Stimulated activated CD8-positive, alpha-beta memory T cell treated with anti-CD3 and anti-CD28 coated beads, Interleukin-15, amount 100 ng/mL, for 4 hours (primary cell): ENCODE measurements at regions not wholly inside any gene's neighbourhood (a gene's known extent, or its start where the extent isn't known, plus 50 kb on each side); places are given as distances from the start of the nearest gene placed in this dataset.
"Not testable (repeated sequence)": the region's sequence is repeated elsewhere in the genome, so short reads cannot be mapped to it uniquely, and the experiment has no call there.

Source experiments
- DNase-seq, 2 donors: peaks; one replicate each; pipeline ENCODE4 v3.0.0-alpha.2; 2020; ENCODE audit warnings: low read depth in 2 of 2

DNA sequence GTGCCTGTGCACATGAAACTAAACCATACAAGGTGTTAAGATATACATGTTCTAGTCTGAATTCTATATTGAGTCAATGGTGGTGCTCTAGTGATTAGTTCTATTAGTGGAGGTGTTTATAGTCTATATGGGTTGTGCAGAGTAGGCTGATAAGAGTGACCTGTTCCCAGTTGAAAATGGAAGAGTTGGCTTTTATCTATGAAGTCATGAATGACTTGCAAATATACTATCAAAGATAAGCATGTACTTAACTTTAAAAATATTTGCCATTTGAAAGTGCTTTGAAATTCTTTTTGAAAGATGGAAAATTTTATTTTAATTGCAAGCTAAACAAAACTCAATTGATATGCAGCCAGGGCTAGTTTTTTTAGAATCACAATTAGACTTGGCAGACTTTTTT, 150.6 kb upstream of the SGO1 start:
- no peak for DNase-seq

DNA sequence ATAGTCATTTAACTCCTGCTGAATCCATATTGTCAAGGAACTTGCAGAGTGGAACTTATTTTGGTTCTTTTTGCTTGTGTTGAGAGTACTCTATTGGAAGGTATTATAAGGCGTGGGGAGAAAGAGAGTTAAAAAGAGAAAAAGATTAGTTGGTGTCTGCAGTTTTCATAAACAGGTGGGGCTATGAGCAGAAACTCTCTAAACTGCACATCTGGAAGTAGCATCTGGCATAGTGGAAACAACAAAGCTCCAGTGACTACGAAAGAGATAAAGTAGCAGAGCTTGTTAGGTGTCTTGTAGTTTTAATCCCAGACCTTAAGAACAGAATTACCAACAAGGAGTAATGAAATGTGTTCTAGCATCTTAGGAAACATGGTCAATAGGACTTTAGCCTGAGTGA, 148.8 kb upstream of the SGO1 start:
- DNase-seq = no peak

DNA sequence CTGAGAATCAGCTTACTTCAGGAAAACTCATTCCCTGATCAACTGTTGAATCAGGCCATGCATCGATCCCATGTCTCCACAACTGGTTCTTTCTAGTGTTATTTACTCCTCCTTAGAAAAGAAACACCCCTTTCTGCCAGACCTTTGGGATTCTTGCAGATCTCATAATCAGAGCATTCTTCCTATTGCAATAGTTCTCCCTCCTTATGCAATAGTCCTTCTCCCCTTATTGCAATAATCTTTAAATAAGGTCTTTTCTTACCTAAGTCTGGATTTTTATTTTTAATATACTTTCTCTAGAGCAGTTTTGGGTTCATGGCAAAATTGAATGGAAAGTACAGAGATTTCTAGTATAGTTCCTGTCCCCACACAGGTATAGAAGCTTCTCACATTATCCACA, 141.9 kb upstream of the SGO1 start:
- no peak for DNase-seq

DNA sequence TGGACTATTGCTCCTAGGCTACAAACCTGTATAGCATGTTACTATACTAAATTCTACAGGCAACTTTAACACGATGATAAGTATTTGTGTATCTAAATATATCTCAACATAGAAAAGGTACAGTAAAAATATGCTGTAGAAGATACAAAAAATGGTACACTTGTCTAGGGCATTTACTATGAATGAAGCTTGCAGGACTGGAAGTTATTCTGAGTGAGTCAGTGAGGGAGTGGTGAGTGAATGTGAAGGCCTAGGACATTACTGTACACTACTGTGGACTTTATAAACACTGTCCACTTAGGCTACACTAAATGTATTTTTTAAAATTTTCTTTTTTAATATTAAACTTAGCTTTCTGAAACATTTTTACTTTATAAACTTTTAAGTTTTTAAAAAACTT, 140.5 kb upstream of the SGO1 start:
- DNase-seq = no peak

DNA sequence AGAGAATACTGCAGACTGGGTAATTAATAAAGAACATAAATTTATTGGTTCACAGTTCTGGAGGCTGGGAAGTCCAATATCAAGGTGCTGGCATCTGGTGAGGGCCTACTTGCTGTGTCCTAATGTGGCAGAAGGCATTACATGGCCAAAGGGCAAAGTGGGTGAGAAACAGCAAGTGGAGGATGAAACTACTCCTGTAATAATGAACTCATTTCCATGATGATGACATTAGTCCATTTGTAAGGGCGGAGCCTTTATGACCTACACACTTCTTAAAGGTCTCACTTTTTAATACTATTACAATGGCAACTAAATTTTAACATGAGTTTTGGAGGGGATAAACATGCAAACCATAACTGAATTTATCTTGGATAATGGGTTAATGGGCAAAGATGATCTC, 139.6 kb upstream of the SGO1 start:
- DNase-seq = no peak

DNA sequence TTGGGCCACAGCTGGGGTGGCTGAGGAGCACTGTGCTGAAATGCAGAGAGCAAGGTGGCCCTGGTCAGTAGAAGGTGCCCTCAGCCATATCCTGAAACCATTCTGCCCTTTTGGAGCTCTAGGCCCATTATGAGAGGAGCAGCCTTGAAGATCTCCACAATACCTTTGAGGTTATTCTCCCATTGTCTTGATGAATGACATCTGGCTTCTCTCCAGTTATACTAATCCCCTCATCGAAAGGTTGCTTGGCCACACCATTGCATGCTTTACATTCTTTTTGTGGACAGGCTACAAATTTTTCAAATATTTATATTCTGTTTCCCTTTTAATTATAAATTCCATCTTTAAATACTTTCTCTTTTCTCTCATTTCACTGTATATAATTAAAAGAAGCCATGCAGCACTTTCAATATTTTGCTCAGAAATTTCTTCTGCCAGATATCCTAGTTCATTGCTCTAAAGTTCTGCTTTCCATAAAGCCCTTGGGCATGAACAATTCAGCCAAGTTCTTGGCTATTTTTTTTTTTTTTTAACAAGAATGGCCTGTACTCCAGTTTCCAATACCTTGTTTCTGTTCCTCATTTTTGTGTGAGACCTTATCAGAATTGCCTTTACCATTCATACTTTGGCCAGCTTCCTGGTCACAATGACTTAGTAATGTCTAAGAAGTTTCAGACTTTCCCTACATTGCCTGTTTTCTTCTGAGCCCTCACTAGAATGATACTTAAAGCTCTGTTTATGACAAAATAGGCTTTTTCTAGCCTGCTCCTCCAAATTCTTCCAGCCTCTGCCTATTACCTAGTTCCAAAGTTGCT, 138.9 kb upstream of the SGO1 start:
- no peak for DNase-seq

DNA sequence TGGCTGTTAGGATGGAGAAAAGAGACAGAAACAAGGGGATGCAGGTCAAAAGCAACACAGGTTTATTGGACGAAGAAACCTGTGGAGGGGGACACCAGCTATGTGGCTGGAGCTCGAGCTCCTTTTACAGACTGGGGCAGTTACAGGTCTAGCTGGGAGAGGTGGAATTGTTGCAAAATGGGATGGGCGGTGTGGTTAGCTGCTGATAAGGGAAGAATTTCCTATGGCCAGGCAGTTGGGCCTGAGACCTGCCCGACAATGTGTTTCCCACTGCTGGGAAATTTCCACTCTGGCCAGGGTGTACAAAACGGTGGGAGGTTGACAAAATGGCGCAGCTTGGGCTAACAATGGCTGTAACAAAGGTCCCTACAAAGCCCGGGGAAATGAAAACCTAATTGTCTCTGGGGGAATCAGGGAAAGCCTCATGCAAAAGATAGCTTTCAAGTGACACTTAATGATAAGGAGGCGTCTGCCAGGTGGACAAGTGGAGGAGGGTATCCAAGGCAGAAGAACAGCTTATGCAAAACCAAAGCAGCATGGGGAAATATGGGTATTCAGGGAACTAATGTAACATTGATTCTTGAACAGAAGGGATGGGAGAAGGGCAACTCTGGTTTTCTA, 137.4 kb upstream of the SGO1 start:
- DNase-seq = no peak

DNA sequence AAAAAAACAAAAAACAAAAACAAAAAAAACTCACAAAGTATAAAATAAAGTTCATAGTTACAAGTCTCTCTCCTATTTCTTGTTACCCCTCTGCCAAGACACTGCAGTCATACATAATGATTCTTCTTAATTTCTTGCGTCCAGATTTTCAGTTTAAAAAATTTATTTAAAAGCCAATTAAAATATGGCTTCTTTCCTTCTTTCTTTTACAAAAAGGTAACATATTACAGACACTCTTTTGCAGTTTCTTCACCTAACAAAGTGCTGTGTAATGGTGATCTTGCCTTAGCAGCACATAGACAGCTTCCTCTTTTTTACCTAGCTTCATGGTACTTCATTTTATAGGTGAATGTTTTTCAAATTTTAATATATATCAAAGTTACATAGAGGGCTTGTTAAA, 136.1 kb upstream of the SGO1 start:
- no peak for DNase-seq

DNA sequence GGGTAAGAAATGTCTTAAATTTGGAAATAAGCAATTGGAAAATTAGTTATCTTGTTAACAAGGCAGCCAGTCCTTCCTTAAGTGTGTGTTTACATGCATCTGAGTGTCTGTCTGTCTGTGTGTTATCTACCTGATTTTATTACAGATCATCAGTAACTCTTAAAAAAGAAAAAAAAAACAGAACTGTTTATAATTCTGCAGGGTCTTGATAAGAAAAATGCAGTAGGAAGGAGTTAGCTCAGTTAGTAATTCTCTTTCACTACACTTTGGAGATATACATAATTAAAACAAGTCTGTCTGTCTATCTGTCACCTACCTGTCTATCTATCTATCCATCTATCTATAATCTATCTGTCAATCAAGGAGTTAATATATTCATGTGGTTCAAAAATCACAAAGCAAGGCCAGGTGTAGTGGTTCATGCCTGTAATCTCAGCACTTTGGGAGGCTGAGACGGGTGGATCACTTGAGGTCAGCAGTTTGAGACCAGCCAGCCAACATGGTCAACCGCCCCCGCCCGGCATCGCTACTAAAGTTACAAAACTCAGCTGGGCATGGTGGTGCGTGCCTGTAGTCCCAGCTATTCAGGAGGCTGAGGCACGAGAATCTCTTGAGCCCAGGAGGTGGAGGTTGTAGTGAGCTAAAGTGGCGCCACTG, 135.5 kb upstream of the SGO1 start:
- no peak for DNase-seq

DNA sequence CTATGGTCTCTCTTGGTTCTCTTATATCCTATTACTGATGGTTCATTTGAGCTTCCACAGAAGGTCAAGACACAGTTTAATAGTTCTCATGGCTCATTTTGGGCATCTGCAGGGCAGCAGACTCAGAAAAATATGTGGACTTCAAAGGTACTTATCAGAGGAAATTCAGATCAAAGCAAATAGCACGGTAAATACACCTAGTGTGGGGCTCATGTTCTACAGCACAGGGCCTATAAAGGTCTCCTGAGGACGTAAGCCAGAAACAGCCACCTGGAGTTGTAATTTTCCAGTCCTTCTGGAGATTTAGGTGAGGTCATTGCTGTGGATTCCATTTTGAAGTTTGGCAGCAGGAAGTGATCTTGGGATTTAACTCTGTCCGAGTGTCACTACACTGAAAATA, 134.5 kb upstream of the SGO1 start:
- DNase-seq = no peak

DNA sequence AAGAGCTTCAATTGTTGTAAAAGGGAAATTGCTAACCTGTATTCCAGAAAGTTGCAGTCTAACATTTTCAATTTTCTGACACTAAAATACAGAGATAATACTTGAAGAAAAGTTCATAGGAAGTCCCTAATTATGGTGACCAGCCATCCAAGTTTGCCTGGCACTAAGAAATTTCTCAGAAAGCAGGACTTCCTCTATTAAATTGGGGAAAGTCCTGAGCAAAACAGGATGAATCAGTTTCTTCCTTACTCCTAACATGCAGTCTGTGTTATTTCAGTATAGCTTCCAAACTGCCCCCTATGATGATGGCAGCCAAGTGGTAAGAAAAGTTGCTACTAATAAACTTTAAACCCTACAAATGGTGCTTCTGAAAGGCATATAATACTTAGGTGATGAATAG, 133.5 kb upstream of the SGO1 start:
- DNase-seq = no peak

DNA sequence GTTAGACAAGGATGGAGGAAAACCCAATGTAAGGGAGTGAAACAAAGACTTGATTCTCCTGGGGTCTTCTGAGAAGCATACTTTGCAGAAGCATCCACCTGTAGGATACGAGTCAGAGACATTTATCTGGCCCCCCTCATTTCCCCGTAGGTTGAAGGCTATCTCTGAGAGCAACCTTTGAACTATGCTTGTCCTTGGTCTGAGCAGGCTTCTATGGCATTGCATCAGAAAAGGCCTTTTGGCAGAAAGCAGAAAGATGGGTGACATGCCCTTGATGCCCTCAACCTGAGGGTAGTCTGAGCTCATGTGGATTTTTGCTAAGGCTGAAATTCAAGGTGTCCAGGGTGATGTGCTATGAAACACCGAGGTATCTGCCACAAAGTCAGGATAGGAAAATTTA, 131.6 kb upstream of the SGO1 start:
- no peak for DNase-seq

DNA sequence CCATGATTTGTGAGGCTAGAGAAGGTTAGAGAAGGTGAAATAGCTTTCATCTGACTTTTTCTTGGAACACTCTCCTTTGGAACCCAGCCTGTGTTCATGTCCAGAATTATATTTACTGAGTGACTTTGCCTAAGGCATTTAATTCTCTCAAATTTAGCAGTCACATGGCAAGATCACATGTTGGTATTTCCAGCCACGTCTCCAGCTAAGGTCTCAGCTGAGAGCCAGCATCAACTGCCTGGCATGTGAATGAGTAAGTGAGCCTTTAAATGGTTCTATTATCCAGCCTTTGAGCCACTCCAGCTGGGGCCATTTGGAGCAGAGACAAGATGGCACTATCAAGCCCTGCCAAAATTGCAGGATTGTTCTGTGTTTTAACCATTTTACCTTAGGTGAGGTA, 130.2 kb upstream of the SGO1 start:
- no peak for DNase-seq

DNA sequence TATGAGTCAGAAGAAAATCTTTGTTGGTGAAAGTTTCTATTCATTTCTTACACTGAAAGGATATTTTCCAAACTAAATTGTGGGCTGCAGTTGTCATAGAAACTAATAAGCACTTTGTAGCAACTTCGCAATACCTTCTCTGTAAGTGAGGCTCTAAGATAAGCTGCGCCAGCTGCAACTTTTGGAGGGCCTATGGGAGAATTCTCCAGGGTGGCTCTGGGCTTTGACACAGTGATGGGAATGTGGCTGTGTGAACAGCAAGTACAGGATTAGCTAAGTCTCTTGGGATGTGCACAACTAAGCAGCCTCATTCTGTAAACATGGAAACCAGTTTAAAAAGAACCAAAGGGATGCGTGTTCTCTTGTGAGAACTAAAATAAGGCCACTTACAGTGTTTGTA, 124.6 kb upstream of the SGO1 start:
- no peak for DNase-seq

DNA sequence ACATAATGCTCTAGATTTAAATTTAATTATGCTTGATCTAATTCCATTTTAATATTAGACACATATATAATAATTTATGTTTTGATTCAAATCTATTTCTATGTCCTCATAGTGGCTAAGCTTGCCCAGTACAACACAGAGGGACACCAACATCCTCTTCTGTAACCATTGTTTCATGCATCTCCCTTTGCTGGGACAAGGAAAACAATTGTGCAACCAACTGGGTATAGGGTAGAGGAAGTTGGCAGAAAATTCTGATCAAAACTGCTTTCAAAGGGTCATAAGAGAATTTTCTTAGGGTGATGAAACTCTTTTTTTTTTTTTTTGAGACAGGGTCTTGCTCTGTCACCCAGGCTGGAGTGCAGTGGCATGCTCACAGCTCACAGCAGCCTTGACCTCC, 121.4 kb upstream of the SGO1 start:
- no peak for DNase-seq

DNA sequence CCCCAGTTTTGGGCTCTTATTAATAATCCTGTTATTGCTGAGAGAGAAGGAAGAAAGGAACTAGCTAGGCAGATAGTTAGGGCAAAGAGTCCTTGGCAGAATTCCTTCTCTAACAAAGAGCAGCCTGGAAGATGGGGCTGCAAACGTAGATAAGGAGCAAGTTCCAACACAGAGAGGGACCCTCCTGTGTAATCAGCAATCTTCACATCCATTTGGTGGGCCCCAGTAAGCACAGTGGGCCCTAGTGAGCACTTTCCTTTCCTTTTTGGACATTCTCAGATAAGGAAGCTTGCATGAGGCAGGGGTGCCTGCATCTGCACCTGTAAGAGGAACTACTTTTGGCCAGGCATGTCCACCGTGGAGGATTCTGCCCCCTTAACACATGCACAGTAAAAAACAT, 119.6 kb upstream of the SGO1 start:
- DNase-seq = no peak

DNA sequence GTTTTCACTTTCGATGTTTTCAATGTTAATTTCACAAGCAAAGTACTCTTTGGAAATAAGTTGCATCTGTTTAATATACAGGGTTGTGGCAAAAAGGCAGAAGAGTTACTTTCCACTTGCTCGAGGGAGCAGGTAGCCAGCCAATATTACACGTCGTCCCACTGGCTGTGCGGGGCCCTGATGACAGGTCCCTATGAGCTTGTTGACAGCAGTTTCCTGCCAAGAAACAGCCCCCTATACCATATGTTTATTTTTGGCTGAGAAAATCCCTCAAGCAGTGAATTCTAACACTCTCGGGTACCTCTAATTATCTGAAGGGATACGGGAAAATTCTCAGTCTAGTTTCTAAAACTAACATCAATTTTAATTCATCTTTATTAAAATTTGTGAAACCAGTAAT, 116.8 kb upstream of the SGO1 start:
- DNase-seq = no peak

DNA sequence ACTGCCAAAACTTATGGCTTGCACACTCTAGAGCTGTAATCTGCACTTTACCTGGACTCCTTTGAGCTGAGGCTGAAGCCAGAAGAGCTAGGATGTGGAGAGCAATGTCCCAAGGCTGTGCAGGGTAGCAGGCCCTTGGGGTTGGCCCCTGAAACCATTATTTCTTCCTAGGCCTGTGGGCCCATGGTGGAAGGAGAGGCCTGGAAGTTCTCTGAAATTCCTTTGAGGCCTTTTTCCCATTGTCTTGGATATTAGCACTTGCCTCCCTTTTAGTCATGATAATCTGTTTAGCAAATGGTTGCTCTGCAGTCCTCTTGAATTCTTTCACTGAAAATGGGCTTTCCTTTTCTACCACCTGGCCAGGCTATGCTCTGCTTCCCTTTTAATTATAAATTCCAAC, 102.0 kb upstream of the SGO1 start:
- no peak for DNase-seq

DNA sequence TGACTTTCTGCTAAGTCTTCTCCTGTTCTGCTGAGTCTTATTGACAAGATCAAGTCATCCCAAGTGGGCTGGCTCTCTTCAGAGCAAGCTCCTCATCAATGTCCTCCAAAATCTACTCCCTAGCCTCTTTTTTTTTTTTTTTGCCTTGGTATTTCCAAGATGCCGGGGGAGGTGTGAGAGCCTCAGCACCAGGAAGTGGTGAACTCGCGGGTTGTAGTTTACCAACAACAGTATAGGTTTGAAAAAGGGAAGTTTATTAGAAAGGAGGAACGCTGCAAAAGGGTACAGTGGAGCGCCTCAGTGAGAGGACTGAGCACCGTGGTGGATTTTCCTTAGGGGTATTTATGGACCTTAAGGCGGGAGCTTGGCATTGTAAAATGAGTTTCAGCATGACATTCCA, 94.3 kb upstream of the SGO1 start:
- DNase-seq = no peak

DNA sequence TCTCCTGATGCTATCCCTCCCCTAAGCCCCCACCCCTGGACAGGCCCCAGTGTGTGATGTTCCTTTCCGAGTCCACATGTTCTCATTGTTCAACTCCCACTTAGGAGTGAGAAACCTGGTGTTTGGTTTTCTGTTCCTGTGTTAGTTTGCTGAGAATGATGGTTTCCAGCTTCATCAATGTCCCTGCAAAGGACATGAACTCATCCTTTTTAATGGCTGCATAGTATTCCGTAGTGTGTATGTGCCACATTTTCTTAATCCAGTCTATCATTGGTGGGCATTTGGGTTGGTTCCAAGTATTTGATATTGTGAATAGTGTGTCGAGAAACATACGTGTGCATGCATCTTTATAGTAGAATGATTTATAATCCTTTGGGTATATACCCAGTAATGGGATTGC, 80.0 kb upstream of the SGO1 start:
- not testable (repeated sequence) for DNase-seq

DNA sequence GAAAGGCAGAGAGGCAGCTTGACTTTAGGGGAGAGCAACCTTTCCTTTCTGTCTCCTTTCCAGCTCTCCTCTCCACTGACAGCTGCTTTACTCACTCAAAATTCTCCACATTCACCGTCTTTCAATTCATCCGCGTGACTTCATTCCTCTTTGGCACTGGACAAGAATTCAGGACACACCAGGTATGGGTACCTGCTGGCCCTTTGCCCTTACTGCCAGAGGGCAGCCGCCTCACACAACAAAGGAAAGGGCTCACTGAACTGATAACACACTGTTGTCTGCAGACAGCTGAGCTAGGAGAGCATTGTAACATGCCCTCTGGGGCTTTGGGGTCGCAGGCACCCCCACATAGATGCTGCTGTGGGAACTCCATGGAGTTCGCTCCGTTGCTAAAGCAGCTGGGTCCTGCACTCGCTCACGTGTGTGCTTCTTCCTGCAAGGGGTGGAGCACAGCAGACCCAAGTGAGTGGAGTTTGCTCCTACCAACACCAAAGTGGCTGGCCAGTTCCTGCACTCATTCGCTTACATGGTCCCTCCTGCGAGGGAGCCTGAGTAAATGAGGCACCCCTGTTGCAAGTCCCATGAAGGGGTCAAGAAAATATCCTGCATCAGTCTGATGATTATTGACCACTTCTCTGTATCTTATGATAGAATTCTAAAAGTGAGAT, 79.0 kb upstream of the SGO1 start:
- no peak for DNase-seq

DNA sequence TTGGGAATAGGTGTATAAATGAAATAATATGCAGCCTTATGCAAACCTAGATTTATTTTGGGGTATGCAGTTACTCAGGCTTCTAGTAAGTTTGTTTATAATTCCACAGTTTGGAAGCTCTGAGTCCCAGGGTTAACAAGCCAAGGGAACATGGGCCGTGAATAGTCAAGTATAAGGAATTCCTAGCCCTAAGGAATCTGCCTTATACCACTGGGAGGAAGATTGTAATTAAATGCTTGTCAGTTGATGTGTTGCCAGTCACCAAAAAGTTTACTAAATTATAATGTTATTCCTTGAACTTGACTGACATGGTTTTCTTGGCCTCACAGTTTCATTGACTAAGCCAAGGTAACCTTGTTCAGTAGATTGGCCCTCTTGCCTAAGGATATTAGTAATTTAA, 72.4 kb upstream of the SGO1 start:
- no peak for DNase-seq

DNA sequence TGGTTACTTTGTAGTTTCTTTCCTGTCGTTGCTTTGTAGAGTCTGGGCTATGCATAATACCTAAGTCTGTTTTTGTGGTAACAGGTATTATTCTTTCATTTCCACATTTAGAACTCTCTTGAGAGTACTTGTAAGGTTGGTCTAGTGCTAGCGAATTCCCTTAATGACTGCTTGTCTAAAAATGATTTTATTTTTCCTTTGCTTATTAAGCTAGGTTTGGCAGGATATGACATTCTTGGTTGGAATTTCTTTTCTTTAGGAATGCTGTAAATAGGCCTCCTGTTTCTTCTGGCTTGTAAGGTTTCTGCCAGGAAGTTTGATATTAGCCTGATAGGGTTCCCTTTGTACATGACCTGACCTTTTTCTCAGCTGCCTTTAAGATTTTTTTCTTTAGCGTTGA, 70.1 kb upstream of the SGO1 start:
- DNase-seq = no peak
